ENCODE measurements at regions not wholly inside any gene's neighbourhood (a gene's known extent, or its start where the extent isn't known, plus 50 kb on each side); places are given as distances from the start of the nearest gene placed in this dataset.

DNA sequence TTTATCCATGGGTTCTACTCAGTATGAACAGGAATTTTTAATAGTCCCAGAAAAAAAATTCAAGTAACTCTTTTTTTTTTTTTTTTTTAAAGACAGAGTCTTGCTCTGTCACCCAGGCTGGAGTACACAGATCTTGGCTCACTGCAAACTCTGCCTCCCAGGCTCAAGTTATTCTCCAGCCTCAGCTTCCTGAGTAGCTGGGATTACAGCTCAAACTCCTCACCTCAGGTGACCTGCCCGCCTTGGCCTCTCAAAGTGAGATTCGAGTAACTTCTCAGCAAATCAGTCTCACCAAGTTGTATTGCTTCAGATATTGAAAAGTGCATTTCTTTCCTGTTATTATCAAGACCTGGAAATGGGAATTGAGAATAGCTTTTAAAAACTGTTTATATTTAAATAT lies 281.2 kb upstream of the MINDY3 start:
- TF ChIP-seq GATA3 (IDR thresholded peaks at IDR 0.05; ENCODE audit: low read depth, low read length) = no peak
- no peak for TF ChIP-seq GATA2 (IDR thresholded peaks at IDR 0.05; ENCODE audit: low read depth, low read length)
